Fibroblast of skin of scalp (primary cell): ENCODE measurements at regions not wholly inside any gene's neighbourhood (a gene's known extent, or its start where the extent isn't known, plus 50 kb on each side); places are given as distances from the start of the nearest gene placed in this dataset.

Experiments
- DNase-seq: peaks from one replicate; pipeline ENCODE4 v3.0.0-alpha.2; 2013

DNA sequence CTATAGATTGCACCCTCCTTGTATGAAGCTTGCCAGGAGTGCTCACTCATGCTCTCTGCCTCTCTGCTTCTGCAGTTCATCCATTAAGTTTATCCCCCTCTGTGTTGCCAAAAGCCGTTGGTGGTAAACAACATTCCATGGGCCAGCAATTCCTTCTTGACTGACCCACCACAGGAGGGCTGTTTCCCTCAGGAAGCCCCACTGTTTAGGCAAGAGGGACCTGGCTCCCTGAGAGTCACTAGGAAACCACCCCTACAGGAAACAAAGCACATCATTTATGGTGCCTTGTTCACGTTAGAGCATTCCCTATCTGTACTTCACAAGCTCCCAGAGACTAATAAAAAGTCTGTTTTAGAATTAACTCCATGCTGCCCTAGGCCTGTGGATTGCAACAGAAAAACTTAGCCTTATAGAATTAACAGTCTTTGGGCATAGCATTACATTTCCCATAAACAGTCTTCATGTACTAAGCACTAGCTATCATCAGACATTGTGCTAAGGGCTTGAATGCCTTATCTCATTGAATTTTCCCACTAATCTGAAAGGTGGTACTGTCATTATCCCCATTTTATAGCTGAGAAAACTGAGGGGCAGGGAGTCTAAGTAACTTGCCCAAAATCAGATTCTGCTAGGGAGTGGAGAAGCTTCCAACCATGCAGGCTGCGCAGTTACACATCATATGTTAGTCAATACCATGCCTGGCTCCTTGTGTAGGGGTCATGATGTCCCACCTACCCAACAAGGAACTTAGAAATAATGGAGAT, 149.9 kb downstream of the SHQ1 start:
- DNase-seq = no peak

DNA sequence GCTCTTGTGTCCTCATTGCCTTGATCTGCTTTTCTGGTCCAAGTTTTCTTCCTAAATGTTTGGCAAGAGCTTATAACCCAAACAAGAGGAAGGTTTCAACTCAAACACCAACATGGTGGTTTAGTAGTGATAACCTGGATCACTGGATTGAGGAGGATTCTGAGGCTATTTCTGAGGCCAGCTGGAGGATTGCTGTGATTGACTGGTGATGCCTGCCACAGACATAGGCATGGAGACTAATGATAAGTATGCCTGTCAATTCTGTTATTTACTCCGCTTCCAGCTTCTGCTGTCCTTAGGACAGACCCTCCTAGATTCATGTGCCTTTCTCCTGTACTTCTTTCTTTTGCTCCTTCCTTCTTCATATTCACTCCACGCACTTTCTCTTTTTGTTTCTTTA, 150.5 kb downstream of the SHQ1 start:
- no peak for DNase-seq

DNA sequence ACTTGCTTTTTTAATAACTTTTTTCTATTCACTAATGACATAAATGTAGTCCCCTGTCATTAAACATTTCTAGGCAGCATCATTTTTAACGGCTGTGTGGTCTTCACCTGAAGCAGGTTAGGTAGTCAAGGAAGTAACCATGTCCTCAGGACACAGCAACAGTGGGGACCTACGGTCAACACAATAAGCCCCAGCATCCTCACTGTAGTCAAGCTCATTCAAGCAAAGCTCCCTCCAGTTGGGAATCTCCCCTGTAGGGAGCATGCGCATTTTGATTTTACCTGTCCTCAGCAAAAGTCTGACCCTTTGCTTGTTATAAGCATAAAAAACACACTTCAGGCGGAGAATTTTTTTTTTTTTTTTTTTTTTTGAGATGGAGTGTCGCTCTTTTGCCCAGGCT, 151.4 kb downstream of the SHQ1 start:
- no peak for DNase-seq

DNA sequence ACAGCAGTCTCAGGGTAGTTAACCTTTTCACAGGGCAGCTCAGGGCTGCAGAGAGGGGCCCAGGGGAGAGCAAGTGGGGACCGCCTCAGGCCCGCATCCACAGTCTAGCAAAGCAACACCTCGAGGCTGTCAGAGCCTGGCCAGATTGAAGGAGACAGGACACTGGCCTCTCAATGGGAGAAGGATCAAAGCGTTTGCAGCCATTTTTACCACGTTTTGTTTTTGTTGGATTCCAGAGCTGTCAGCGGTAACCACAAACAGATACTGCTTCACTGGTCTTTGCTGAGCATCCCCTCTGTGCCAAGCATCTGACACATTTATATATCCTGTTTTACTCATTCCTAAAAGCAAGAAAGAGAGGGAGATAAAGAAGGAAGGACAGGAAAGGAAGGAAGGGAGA, 153.8 kb downstream of the SHQ1 start:
- DNase-seq = peak; percentile 62

DNA sequence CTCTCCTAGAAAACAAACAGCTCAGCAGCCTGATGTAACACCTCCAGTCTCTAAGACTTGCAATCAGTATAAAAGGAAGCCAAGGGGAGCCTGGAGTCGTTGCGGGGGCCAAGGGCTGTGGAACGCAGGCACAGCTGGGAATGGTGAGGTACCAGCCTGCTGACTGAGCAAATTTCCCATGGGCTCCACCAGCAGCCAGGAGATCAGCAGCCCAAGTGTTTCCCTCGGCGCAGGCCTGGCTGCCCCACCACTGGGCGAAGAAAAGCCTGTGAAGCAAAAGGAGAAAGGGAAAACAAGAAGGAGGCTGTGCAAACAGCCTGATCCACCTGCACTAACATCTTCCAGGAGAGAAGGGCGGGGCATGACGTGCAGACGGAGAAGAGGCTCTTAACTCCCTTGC, 155.3 kb downstream of the SHQ1 start:
- DNase-seq = no peak

DNA sequence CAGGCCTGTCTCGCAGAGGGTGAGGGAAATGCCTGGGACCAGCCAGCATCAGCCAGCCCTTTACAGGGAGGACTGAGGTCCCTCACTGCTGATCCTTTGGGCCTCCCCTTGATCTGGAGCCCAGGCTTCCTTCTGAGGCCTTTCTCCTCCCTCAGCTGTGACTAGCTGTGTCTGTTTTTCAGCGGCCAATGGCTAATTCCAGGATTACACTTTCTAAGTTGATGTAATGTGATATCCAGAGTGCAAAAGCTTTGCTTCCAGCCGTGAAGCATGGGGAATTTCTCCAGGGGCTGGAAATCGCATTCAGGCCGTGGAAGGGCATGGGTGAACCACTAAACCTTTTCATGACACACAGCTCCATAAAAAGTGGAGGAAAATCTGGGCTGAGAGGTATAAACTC, 157.6 kb downstream of the SHQ1 start:
- no peak for DNase-seq

DNA sequence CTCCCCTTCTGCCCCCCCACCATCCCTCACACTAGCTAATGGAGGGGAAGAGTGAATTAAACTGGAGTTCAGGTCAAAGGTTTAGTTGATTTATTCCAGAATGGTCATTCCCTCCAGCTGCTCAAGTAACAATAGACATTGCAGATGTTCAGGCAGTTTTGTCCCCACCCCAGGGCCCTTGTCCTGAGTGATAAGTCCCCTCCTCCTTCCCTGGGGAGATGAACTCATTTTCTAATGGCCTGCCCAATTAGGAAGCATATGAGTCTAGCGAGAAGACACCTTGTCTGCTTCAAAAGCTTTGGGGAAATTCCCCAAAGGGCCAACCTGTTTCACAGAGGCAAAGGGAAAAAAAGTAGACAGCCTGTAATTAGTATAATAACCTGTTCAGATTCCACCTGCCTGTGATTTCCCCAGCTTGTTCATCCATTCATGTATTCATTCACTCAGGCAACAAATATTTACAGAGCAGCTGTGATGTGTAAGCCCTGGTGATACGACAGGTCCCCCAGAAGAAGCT, 165.3 kb downstream of the SHQ1 start:
- no peak for DNase-seq

DNA sequence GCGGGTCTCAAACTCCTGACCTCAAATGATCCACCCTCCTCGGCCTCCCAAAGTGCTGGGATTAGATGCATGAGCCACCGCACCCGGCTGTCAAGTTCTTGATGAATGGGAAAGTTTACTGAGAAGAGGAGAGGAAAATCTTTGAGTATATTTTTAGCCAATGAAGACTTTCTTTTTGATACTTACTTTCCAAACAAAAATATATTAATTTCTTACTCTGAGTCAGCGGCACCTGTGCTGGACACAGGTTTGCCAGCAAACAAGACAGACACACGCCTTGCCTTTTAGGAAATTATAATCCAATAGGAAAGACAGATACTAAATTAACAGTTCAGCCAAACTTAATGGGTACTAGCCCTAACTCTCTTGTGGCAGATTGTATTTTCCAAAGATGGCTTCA, 166.6 kb downstream of the SHQ1 start:
- no peak for DNase-seq

DNA sequence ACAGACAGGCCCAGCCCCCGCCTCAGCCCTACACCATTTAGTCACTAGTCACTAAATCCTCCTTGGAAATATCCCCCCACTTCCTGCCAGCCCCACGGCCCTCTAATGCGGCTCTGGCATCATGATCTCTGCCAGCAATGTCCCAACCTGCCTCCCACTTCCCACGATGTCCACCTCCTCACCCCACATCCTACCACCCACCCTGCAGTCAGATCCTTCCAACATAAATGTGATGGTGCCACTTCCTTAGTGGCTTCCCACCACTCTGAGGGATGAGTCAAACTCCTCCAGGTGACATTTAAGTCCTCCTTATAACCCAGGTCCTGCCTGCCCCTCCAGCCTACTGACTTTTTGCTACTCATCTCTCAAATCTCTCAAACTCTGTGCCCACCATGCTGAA, 167.5 kb downstream of the SHQ1 start:
- DNase-seq = no peak

DNA sequence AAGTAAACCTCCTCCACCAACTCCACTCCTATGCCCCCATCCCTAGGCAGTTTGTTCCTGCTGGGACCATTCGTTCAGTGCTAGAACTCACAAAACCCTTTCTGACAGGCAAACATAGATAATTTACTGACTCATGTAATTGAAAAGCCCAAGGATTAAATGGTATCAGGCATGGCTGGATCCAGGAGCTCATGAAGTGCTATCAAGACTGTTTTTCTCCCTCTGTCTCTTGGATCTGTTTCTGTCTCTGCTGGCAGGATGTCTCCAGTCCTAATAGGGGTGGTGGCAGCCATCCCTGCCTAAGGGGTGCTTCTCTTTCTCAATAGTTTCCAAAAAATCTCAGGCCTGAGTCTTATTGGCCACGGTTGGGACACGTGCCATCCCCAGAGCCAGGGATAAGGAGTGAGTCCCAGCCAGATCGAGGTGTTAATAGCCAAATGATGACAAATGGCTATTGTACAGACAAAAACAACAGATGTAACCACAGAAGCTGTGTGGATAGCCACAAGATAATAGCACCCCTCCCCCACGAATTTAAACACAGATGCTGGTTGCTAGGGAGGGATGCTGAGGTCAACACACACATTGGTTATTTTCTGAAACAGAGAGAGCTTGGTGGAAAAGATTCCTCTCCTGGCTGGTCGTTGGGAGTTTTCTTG, 168.6 kb downstream of the SHQ1 start:
- peak; percentile 80 for DNase-seq

DNA sequence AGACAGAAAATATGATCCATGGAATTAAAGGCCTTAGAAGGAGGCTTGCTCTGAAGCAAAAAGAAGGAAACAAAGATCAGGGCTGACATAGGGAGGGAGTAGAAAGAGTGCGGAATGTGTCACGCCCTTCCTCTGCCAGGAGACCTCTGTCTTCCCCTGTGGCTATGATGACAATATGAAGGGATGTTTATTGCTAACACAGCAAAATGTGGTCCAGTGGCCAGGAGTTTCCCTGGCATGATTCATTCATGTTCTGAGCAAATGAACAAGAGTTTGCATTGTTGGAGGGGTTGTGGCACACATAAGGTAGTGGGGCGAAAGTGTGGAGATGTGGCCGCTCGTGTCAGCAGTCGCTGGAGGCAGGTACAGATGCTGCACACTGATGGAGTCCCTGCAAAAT, 169.4 kb downstream of the SHQ1 start:
- DNase-seq = no peak

DNA sequence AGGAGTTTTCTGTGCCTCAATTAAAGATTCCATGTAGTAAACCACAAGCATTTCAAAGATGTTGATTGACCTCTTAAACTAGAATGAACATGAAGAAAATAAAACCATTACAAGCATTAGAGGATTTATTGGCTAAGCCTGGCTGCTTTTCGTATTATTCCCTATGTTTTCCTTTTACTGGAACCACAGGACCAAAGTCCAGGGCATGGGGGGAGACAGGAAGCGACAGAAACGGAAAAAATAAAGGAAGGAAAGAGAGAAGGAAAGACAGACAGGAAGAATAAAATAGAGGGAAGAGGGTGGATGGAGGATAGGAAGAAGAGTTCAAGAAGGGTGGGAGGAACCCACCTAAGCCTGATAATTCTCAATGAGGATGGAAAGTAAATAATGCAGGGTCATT, 169.9 kb downstream of the SHQ1 start:
- no peak for DNase-seq

DNA sequence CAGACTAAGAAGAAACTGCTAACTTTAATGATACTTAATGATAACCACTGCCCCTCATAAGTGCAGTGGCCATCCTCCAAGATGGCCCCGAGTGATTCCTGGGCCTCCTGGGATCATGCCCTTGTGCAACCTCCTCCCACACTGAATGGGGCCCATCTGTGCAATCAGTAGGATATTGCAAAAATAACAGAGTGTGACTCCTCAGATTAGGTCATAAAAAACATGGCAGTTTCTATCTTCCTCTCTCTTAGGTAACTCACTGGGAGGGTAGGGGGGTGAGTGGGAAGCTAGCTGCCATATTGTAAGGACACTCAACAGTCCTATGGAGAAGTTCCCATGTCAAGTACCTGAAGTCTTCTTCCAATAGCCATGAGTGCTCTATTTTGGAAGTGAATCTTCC, 173.0 kb downstream of the SHQ1 start:
- DNase-seq = no peak

DNA sequence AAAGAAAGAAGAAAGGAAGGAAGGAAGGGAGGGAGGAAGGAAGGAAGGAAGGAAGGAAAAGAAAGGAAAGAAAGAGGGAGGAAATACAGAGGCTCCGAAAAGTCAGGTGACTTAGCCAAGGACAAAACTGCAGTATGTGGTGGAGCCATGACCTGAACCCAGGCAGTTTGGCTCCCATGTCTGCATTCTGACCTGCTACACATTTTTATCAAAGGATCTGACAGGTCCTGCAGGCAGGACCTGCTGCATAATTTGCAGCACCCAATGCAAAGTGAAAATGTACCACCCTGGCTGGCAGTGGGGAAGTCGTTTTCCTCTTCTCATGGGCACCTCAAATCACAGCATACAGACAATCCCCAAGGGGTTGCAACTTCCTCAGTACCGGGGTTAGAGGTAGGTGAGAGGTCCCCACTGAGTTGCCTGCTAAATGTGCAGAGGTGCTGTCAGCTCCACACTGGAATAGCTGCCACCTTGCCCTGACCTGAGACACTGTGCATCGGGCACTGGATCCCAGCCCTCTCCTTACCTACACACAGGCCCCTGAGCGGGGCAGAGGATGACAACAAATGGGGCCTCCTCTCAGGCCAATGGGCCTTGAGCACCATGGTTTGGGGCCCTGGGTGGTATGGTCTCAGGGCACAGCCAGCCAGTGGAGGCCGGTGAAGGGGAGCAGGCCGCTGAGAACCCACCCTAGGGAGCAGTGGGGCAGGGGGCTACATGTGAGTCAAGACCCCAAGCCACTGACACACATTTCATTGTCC, 175.1 kb downstream of the SHQ1 start:
- no peak for DNase-seq

DNA sequence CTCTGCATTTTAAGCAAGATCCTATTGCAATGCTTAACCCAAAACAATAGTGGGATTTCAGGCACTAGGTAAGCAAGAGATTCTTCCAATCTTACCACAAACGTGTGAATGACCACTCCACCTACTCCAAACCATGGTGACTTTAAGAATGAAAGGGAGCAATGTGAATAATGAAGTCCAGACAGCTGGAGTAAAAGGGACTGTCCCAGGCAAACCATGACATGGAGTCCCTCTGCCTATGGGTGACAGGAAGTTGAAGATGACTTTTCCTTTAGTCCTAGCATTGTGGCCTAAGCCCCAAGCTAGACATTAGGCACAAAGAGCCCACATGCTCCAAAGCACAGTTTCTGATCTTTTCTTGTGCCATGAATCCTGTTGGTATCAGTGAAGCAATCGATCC, 179.0 kb downstream of the SHQ1 start:
- no peak for DNase-seq

DNA sequence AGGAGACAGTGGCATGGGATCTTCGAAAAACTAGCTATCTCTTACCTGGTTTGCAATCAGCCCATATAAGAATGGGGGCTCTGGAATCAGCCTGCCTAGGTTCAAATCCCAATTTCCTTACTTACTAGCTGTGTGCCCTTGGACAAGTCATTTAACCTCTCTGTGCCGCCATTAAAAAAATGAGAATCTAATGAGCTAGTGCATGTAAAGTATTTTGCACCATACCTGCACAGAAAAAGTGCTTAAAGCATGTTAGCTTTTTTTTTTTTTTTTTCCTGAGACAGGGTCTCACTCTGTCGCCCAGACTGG, 181.8 kb downstream of the SHQ1 start:
- no peak for DNase-seq

DNA sequence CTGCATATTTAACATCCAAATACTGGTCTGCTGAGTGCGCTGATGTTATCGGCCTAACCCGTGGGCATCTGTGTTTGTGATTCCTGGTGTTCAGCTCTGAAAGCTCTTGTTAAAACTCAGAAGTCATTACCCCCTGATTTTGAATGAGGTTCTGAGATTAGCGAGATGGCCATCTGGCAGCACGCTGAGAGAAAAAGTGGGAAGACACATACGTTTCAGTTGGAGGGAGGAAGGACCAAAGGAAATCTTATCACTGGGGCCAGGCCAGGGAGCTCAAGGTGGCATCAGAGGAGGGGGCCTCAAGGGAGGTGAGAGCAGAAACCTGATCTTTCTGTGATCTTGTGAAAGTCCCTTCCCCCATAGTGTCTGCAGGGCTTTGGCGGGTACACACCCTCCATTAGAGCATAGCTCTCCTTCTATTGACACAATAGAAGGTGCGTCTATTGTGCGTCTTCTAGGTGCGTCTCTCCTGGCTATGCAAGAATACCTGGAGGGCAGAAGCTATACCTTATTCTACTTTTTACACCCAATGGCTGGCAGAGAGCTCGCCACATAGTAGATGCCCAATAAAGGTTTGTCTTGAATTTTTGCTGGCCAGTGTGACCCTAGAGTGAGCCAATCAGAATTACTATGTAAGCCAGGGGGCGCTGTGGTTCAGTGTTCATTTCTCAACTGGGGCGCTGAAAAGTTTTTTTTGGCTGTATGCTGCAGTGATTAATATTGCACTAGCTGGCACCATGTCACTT, 182.4 kb downstream of the SHQ1 start:
- DNase-seq = no peak

DNA sequence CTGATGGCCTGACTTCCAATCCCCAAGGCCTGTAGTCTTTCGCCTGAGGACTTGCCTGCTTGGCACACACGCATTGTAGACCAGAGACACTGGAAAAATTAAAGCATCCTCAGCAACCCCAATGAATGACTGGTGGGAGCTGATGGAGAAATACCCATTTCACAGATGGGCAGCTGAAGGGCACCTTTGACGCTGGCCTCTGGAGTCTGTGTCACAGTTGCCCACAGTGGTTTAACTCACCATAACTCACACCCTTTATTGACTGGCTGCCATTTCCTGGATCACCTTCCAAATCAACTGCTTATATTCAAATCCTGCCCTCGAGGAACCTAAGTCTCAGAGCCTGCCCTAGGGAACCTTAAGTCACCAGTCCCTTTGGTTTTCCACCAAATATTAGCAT, 183.1 kb downstream of the SHQ1 start:
- no peak for DNase-seq

DNA sequence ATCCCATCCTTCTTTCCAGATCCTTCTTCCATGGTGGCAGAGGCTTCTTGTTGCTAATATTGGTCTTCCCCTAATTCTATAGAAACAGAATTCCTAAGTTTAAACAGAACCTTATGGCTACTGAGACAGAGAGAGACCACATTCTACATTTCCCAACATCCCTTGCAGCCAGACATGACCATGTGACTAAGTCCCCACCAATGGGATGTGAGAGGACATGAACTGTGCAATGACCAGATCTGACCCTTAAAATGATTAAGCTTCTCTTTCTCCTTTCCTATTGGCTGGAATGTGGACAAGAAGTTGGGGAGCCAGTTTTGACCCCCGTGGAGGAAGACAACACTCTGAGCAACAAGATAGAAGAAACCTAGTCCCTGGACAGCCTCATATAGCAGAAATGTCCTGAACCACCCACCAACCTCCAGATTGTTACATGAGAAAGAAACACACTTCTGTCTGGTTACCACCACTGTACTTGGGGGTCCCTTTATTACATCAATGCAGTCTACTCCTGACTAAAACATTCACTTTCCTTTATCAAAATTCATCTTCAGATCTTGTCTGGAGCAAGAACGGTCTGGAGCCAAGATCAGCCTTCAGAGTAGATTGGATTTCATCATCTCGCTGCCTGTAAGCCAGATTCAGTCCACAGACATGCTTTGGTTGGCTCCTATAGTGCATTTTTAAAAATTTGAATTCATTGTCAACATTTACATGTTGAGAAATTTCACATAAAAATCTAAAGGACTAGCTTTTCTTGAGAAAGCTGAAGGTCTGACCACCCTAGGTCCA, 183.9 kb downstream of the SHQ1 start:
- peak; percentile 33 for DNase-seq

DNA sequence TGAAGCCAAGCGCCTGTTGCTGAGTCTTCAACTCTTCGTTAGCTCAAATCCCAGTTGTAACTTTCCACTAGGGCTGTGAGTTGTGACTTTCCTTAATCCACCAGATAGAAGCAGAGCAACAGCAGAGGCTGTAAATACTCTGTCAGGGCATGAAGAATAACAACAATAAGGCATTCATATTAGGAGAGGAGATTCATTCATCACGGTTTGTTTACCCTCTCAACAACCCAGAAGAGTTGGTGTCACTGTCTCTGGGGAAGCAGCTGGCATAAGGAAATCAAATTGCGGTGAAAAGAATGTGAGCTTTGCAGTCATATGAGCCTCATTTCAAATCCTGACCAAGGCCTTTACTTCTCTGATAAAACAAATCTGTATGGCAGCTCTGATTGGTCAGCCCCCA, 184.8 kb downstream of the SHQ1 start:
- DNase-seq = peak; percentile 67

DNA sequence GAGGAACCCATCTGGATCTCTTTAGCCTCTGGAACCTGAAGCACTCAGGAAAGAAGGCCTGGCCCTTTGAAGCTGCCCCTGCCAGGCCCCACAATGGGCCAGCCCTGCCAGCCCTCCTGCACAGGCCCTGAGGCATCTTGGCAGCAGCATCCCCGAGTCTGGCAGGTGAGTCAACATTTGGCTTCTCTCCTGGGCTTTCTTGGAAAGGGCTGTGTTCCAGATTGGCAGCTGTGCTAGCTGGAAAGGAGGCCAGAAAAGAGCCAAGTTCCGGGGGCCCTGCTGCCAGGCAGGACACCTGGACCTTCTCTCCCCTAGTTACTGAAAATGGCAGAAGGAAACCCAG, 187.2 kb downstream of the SHQ1 start:
- peak; percentile 63 for DNase-seq
